HG03045 (cell line): ENCODE measurements at regions not wholly inside any gene's neighbourhood (a gene's known extent, or its start where the extent isn't known, plus 50 kb on each side); places are given as distances from the start of the nearest gene placed in this dataset.
"Not testable (repeated sequence)": the region's sequence is repeated elsewhere in the genome, so short reads cannot be mapped to it uniquely, and the experiment has no call there.

Experiments used
- ATAC-seq: cut with Tn5 transposase; IDR thresholded peaks from one replicate; pipeline ENCODE4 v1.9.1; 2021; ENCODE audit warnings: mild to moderate bottlenecking, moderate library complexity; ENCODE audit not compliant: unreplicated experiment

- no peak for ATAC-seq
These were observed 835.6 kb downstream of the PCDH17 start for GRCh38 chr13:58467176-58467575.

DNA sequence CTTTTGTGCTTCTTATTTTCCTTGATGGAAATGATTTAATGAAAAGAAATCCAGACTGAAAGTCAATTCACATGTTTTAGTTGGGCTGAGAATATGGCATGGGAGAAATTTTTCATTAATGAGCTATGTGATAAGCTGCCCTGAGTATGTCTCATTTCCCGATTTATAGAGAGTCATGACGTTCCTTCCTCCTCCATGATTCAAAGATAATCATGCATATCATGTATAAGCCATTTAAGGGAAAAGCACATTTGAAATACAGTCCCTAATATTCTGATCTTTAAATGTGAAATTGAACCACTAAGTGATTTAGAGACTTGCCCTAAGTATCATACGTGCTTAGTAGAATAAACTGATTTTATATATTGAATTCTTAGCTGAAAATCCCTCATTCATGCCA is 840.9 kb downstream of the PCDH17 start:
- ATAC-seq, result no peak

GRCh38 chr13:58474581-58474980 is 843.0 kb downstream of the PCDH17 start:
- no peak for ATAC-seq

- no peak for ATAC-seq
These were observed 844.8 kb downstream of the PCDH17 start for GRCh38 chr13:58476206-58476918.

- ATAC-seq, result no peak
These were observed 847.3 kb downstream of the PCDH17 start for GRCh38 chr13:58478858-58479257.

GRCh38 chr13:58480061-58480460 is 848.5 kb downstream of the PCDH17 start:
- ATAC-seq, result no peak

GRCh38 chr13:58488251-58488650 is 856.7 kb downstream of the PCDH17 start:
- no peak for ATAC-seq

DNA sequence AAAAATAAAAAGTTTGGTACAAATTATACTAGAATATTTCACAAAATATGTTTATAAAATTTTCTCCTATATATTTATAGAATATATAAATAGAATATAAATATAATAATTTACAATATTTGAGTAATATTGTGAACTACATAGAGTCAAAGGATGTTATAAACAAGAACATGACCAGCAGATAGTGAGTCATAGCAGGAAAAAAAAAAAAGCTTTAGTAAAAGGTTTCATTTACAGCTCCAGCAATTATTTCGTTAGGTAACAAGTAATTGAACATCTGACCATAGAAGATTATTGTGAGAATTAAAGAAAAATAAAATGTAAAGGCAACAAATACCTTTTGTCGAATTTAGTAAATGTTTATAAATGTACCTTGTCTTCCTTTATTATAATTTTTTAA is 864.1 kb downstream of the PCDH17 start:
- no peak for ATAC-seq

DNA sequence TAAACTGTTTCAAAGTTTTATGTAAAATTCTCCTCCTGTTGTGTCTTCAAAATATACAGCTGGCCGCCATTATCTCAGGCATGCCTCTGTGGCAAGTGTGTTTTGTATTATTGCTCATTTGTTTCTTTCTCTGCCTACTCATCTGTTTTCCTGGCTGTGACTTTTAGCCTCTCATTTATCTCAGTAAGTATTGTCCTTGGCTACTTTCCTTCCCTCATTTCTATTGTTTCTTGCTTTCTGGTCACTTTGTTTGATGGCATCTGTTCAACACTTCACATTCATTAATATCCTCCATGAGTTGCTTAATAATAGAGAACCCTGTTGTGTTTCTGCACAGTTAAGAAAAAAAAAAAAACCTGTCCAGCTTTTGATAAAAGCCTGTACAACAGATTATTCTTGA is 869.4 kb downstream of the PCDH17 start:
- no peak for ATAC-seq

GRCh38 chr13:58504202-58504700 is 872.7 kb downstream of the PCDH17 start:
- ATAC-seq, result not testable (repeated sequence)

DNA sequence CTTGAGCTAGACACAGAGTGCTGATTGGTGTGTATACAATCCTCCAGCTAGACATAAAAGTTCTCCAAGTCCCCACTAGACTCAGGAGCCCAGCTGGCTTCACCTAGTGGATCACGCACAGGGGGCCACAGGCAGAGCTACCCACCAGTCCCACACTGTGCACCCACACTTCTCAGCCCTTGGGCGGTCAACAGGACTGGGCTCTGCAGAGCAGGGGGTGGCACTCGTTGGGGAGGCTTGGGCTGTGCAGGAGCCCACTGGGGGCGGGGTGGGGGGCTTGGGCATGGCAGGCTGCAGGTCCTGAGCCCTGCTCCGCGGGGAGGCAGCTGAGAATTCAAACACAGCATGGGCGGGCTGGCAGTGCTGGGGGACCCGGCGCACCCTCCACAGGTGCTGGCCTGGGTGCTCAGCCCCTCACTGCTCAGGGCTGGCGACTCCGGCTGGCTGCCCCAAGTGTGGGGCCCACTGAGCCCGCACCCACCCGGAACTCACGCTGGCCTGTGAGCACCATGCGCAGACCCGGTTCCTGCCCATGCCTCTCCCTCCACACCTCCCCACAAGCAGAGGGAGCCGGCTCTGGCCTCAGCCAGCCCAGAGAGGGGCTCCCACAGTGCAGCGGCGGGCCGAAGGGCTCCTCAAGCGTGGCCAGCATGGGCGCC is 873.8 kb downstream of the PCDH17 start:
- ATAC-seq, result not testable (repeated sequence)

DNA sequence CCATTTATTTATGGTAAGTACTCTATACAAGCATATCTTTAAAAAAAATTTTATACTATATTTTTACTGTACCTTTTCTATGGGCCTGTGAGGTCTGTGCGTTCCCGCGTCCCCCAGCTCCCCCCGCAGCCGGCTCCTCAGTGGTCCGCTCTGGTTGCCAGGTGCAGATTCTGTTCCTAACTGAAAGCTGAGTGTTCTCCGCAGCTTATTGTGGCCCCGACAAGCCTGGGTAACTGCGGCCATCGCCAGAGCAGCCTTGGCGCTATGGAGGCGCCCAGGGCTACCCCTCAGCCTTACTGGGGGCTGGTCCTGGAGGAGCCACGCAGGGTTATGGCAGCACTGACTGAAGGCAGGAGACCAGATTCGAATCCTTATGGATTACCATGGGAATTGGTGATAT is 896.8 kb downstream of the PCDH17 start:
- ATAC-seq, result no peak

GRCh38 chr13:58531614-58532013 is 900.1 kb downstream of the PCDH17 start:
- no peak for ATAC-seq

GRCh38 chr13:58542530-58542929 is 911.0 kb downstream of the PCDH17 start:
- ATAC-seq, result no peak

- no peak for ATAC-seq
These were observed 915.9 kb downstream of the PCDH17 start for GRCh38 chr13:58547419-58547818.

DNA sequence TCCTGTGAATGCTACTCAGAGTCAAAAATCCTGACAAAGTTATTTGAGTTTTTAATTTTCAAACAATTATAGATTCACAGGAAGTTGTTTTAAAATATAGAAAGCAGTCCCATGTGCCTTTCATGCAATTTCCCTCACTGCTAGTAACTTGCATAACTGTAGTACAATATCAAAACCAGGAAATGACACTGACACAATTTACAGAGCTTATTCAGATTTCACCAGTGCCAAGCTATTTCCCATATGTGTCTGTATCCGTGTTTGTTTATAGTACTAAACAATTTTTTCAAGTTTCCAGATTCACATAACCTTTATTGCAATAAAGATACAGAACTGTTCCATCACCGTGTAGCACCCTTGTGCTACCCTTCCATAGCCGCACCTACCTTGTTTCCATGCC is 934.6 kb downstream of the PCDH17 start:
- ATAC-seq, result no peak

DNA sequence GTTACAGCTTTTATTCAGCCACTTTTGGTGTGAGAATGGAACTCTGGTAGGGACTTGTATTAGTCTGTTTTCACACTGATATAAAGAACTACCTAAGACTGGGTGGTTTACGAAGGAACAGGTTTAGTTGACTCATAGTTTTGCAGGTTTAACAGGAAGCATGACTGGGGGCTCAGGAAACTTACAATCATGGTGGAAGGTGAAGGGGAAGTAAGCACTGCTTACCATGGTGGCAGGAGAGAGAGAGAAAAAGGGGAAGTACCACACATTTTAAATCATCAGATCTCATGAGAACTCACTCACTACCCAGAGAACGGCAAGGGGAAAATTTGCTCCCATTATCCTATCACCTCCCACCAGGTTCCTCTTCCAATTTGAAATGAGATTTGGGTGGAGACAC is 942.2 kb downstream of the PCDH17 start:
- ATAC-seq, result no peak

- no peak for ATAC-seq
These were observed 943.2 kb downstream of the PCDH17 start for GRCh38 chr13:58574791-58575190.

- ATAC-seq, result no peak
These were observed 947.9 kb downstream of the PCDH17 start for GRCh38 chr13:58579468-58579867.

- no peak for ATAC-seq
These were observed 952.4 kb downstream of the PCDH17 start for GRCh38 chr13:58583966-58584365.

- no peak for ATAC-seq
These were observed 953.1 kb downstream of the PCDH17 start for GRCh38 chr13:58584610-58585009.

- ATAC-seq, result peak; percentile 83
These were observed 955.6 kb downstream of the PCDH17 start for GRCh38 chr13:58587183-58587582.
